ENCODE measurements at regions not wholly inside any gene's neighbourhood (a gene's known extent, or its start where the extent isn't known, plus 50 kb on each side); places are given as distances from the start of the nearest gene placed in this dataset.
"Not testable (repeated sequence)": the region's sequence is repeated elsewhere in the genome, so short reads cannot be mapped to it uniquely, and the experiment has no call there.

DNA sequence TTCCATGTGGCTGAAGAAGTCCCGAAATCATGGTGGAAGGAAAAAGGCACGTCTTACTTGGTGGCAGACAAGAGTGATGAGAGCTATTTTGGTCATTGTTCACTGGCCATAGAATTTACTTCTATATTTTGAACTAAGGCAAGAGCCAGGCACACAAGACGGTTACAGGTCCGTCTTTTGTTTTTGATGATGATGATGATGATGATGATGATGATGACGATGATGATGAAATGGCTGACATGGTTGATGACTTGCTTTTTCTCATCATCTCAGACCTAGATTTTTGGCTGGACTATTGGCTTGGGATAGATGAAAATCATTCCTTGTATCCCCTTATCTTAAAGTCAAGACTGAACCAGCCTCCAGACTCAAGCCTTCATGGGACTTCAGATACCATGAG, 88.7 kb upstream of the ZNF195 start:
- not testable (repeated sequence) for DNase-seq (ENCODE audit: low read depth, low spot score); H3K36me3 ChIP-seq (ENCODE audit: insufficient read depth, insufficient read length, low read length); H3K9ac ChIP-seq (ENCODE audit: insufficient read length, low read depth); H3K27me3 ChIP-seq (ENCODE audit: insufficient read depth, insufficient read length); H3K9me3 ChIP-seq (ENCODE audit: insufficient read depth, low read length); H3K4me3 ChIP-seq (ENCODE audit: insufficient read length, low read depth); H3K4me1 ChIP-seq (ENCODE audit: insufficient read depth, insufficient read length)

DNA sequence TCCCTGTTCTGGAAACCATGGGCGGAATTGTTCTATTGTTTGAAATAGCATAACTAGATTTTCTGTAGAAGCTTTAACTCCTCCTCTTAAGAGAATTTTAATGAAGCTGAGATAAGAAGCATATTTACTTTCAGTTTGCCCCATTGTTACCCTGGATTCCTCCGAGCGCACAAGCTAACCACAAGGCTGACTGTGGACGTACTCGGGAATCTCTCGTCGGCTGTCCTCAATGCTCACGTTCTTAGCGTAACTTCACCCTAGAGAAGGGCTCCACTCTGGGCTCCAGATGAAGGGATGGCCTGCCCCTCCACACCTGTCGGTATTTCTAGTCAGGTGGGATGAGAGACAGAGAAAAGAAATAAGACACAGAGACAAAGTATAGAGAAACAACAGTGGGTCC, 76.7 kb upstream of the ZNF195 start:
- H3K27me3 ChIP-seq (ENCODE audit: insufficient read depth, insufficient read length); H3K36me3 ChIP-seq (ENCODE audit: insufficient read depth, insufficient read length, low read length); H3K9ac ChIP-seq (ENCODE audit: insufficient read length, low read depth); H3K4me1 ChIP-seq (ENCODE audit: insufficient read depth, insufficient read length); DNase-seq (ENCODE audit: low read depth, low spot score); H3K9me3 ChIP-seq (ENCODE audit: insufficient read depth, low read length); H3K4me3 ChIP-seq (ENCODE audit: insufficient read length, low read depth): not testable (repeated sequence)

DNA sequence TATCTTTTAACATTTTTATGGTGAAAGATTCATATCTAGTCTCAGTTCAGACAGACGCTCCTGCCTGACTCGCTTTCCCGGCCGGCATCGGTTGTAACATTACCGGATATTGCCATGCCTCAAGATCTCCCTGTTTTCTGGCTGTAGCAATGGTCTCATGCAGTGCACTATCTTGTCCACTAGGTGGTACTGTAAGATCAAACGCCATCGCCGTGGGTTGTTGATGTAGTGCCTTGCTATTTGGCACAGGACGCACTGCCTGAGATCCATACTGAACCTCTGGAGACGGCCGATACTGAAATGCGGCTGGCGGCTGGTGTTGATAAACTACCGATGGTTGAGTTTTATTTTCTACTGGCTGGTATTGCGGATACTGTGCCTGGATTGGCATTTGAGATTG, 75.9 kb upstream of the ZNF195 start:
- not testable (repeated sequence) for H3K36me3 ChIP-seq (ENCODE audit: insufficient read depth, insufficient read length, low read length); H3K9ac ChIP-seq (ENCODE audit: insufficient read length, low read depth); DNase-seq (ENCODE audit: low read depth, low spot score); H3K9me3 ChIP-seq (ENCODE audit: insufficient read depth, low read length); H3K4me1 ChIP-seq (ENCODE audit: insufficient read depth, insufficient read length); H3K4me3 ChIP-seq (ENCODE audit: insufficient read length, low read depth); H3K27me3 ChIP-seq (ENCODE audit: insufficient read depth, insufficient read length)

DNA sequence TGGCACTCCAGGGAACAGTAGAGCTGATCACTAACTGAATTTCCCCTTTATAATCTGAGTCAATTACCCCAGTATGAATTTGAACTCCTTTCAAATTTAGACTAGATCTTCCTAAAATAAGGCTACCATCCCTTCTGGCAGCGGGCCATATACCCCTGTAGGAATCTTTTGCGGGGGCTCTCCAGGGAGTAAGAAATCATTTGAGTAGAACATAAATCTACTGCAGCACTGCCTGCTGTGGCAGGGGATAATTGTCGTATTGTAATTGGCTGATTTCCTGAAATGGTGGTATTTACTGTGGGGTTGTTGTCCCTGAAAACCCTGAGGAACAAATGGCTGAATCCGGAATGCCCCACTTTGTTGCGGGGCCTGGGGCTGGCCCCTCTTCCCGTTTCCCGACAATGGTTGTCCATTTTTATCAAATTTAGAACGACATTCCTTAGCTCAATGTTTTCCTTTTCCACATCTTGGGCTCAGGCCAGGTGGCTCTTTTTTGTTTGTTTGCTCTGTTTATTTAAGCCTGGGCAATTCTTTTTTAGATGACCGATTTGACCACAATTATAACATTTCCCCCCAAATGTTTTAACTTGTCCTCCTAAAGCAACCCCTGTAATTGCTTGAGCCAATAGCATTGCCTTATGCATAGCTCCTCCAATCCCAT, 74.8 kb upstream of the ZNF195 start:
- H3K36me3 ChIP-seq (ENCODE audit: insufficient read depth, insufficient read length, low read length); H3K27me3 ChIP-seq (ENCODE audit: insufficient read depth, insufficient read length); DNase-seq (ENCODE audit: low read depth, low spot score); H3K4me1 ChIP-seq (ENCODE audit: insufficient read depth, insufficient read length); H3K9ac ChIP-seq (ENCODE audit: insufficient read length, low read depth); H3K4me3 ChIP-seq (ENCODE audit: insufficient read length, low read depth); H3K9me3 ChIP-seq (ENCODE audit: insufficient read depth, low read length): not testable (repeated sequence)

DNA sequence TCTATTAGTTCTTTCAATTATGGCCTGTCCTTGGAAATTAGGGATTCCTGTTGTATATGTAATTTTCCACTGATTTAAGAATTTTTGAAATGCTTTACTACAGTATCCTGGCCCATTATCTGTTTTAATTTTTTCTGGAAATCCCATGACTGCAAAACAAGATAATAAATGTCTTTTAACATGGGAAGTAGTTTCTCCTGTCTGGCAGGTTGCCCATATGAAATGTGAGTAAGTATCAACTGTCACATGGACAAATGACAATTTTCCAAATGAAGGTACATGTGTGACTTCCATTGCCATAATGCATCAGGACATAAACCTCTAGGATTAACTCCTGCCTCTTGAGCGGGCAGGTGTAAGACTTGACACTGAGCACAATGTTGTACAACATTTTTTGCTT, 71.9 kb upstream of the ZNF195 start:
- H3K9ac ChIP-seq (ENCODE audit: insufficient read length, low read depth); H3K36me3 ChIP-seq (ENCODE audit: insufficient read depth, insufficient read length, low read length); DNase-seq (ENCODE audit: low read depth, low spot score); H3K4me1 ChIP-seq (ENCODE audit: insufficient read depth, insufficient read length); H3K9me3 ChIP-seq (ENCODE audit: insufficient read depth, low read length); H3K27me3 ChIP-seq (ENCODE audit: insufficient read depth, insufficient read length); H3K4me3 ChIP-seq (ENCODE audit: insufficient read length, low read depth): not testable (repeated sequence)

DNA sequence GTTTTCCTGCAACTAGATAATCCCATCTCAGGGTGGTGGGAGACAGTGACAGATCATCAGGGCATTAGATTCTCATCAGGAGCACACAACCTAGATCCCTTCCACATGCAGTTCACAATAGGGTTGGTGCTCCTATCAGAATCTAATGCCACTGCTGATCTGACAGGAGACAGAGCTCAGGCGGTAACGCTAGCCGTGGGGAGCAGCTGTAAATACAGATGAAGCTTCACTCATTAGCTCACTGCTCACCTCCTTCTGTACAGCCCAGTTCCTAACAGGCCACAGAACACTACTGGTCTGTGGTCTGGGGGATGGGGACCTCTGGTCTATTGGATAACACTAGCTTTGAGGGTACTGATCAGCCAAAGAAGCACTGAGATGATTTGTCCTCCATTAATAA, 66.6 kb upstream of the ZNF195 start:
- H3K36me3 ChIP-seq (ENCODE audit: insufficient read depth, insufficient read length, low read length) = not testable (repeated sequence)

DNA sequence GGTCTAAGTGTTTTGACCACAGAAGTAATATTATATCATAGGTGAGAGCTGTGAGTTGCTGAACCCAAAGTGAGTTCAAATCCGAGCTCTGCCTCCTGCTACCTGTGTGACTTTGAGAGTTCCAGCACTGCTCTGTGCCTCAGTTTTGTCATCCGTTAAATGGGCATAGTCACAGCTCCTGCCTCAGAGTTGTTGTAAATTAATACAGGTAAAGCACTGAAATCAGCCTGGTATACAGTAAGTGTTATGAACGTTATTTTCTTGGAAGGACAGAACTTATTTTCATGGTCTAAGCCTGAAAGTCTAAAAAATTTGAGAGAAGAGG, 65.4 kb upstream of the ZNF195 start:
- not testable (repeated sequence) for H3K9me3 ChIP-seq (ENCODE audit: insufficient read depth, low read length); H3K9ac ChIP-seq (ENCODE audit: insufficient read length, low read depth); H3K36me3 ChIP-seq (ENCODE audit: insufficient read depth, insufficient read length, low read length); H3K27me3 ChIP-seq (ENCODE audit: insufficient read depth, insufficient read length); H3K4me3 ChIP-seq (ENCODE audit: insufficient read length, low read depth); DNase-seq (ENCODE audit: low read depth, low spot score); H3K4me1 ChIP-seq (ENCODE audit: insufficient read depth, insufficient read length)

More for the DNA sequence above, 66.6 kb upstream of the ZNF195 start:
- DNase-seq (ENCODE audit: low read depth, low spot score); H3K4me3 ChIP-seq (ENCODE audit: insufficient read length, low read depth); H3K4me1 ChIP-seq (ENCODE audit: insufficient read depth, insufficient read length); H3K27me3 ChIP-seq (ENCODE audit: insufficient read depth, insufficient read length); H3K9ac ChIP-seq (ENCODE audit: insufficient read length, low read depth); H3K9me3 ChIP-seq (ENCODE audit: insufficient read depth, low read length): not testable (repeated sequence)

DNA sequence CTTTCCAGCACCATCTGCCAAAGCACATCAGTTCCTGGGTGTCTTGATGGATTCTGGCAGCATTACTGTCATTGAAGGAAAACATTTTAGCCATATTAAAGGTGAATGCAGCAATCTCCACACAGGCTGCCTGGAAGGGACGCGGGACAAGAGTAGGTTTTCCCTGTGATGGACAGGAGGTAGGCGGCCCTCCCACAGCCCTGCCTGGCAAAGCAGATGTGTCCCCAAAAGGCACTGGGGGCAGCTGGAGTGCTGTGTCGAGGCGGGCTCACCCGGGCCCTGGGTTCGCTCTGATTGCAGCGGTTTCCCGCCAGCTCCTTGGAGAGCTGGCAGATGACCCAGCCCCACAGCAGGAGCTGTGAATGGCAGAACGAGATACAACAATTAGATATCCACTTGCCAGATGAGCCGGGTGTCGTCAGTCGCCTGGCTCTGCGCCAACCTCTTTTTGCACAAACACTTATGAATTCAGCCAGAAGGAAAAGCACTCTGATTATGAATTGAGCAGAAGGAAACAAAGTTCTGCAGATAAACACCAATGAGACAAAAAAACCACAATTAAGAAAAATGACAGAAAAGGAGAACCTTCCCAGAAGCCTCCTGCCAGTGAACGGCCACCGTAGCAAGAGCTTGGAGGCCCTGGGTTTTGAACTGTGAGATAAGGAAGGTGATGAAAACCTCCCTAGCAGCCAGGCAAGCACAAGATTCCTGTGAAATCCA, 64.9 kb upstream of the ZNF195 start:
- not testable (repeated sequence) for H3K27me3 ChIP-seq (ENCODE audit: insufficient read depth, insufficient read length); H3K9ac ChIP-seq (ENCODE audit: insufficient read length, low read depth); DNase-seq (ENCODE audit: low read depth, low spot score); H3K9me3 ChIP-seq (ENCODE audit: insufficient read depth, low read length); H3K4me3 ChIP-seq (ENCODE audit: insufficient read length, low read depth); H3K36me3 ChIP-seq (ENCODE audit: insufficient read depth, insufficient read length, low read length); H3K4me1 ChIP-seq (ENCODE audit: insufficient read depth, insufficient read length)

DNA sequence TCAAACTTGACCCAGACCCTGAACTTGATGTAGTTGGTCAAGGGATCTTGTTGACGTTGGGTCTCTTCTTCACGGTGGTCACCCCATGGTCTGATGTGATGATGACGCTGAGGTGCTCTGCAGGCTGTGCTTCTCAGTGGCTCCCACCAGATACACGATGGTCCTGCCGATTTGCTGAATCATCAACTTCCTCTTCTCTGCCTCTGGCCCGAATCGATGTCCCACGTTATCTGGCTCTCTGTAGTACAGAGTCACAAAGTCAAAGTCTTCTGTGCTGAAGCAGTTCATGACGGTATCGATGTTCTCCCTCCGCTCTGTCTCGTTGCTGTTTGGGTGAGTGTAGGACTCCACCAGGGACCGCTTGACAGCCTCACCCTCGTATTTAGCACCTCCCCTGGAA, 58.5 kb upstream of the ZNF195 start:
- not testable (repeated sequence) for DNase-seq (ENCODE audit: low read depth, low spot score); H3K27me3 ChIP-seq (ENCODE audit: insufficient read depth, insufficient read length); H3K4me3 ChIP-seq (ENCODE audit: insufficient read length, low read depth); H3K36me3 ChIP-seq (ENCODE audit: insufficient read depth, insufficient read length, low read length); H3K9ac ChIP-seq (ENCODE audit: insufficient read length, low read depth); H3K9me3 ChIP-seq (ENCODE audit: insufficient read depth, low read length); H3K4me1 ChIP-seq (ENCODE audit: insufficient read depth, insufficient read length)

Measured in NT2/D1 (cell line).